Naive thymus-derived CD4-positive, alpha-beta T cell (primary cell): ENCODE measurements at regions not wholly inside any gene's neighbourhood (a gene's known extent, or its start where the extent isn't known, plus 50 kb on each side); places are given as distances from the start of the nearest gene placed in this dataset.
"Not testable (repeated sequence)": the region's sequence is repeated elsewhere in the genome, so short reads cannot be mapped to it uniquely, and the experiment has no call there.

Experiments used
- ATAC-seq: fragments of 150-1000 bp; cut with Tn5 transposase; 2 replicates; pipeline ENCODE4 v1.10.0; 2021; ENCODE audit warnings: mild to moderate bottlenecking, moderate library complexity
- CTCF ChIA-PET: fragments of 350-600 bp; sonication (Branson Sonifier 250); formaldehyde crosslinking; loops from one replicate; lab custom pipeline; 2021; ENCODE audit warnings: antibody characterized with exemption; lab: Charles Lee
- POLR2A ChIA-PET: fragments of 350-600 bp; sonication (Branson Sonifier 250); formaldehyde crosslinking; loops from one replicate; lab custom pipeline; 2021; ENCODE audit warnings: antibody characterized with exemption, inconsistent platforms; lab: Charles Lee
- DNase-seq, 9 donors: peaks; one replicate each; pipeline versions ENCODE4 v3.0.0 to v3.0.0-alpha.2; 2020 to 2022; ENCODE audit warnings: mixed read lengths in 1 of 9
- H3K27ac ChIP-seq: one replicate; pipeline ENCODE4 v1.7.0; 2013; ENCODE audit warnings: mild to moderate bottlenecking, low read depth, low read length, moderate library complexity
- H3K27me3 ChIP-seq, 2 donors: one replicate each; pipeline ENCODE4 v1.7.0; 2013; ENCODE audit warnings: low read length in 2 of 2, mild to moderate bottlenecking in 2 of 2, moderate library complexity in 2 of 2; ENCODE audit not compliant: control insufficient read depth in 2 of 2, insufficient read depth in 2 of 2
- H3K36me3 ChIP-seq, 3 experiments: 1 replicate in 2 of 3; 2 replicates in 1 of 3; pipeline ENCODE4 v1.7.0; 2013; ENCODE audit warnings: low read length in 3 of 3, mild to moderate bottlenecking in 3 of 3, moderate library complexity in 1 of 3; ENCODE audit not compliant: insufficient read depth in 3 of 3, control insufficient read depth in 2 of 3
- H3K4me1 ChIP-seq, 2 donors: one replicate each; pipeline ENCODE4 v1.7.0; 2013; ENCODE audit warnings: low read length in 2 of 2, mild to moderate bottlenecking in 2 of 2, moderate library complexity in 1 of 2; ENCODE audit not compliant: control insufficient read depth in 2 of 2, insufficient read depth in 2 of 2
- H3K4me3 ChIP-seq: 2 replicates; pipeline ENCODE4 v1.7.0; 2013; ENCODE audit warnings: mild to moderate bottlenecking, low read length
- H3K9me3 ChIP-seq, 3 experiments: 1 replicate in 2 of 3; 2 replicates in 1 of 3; pipeline ENCODE4 v1.7.0; 2013; ENCODE audit warnings: low read length in 3 of 3; ENCODE audit not compliant: control insufficient read depth in 2 of 3
- H3K27ac Mint-ChIP-seq, 9 donors: one replicate each; pipeline ENCODE4 v1.8.0; 2020 to 2022; ENCODE audit warnings: mixed read lengths in 9 of 9, mild to moderate bottlenecking in 8 of 9, moderate library complexity in 5 of 9, inconsistent platforms in 2 of 9
- H3K27me3 Mint-ChIP-seq, 5 donors: one replicate each; pipeline ENCODE4 v1.8.0; 2021 to 2022; ENCODE audit warnings: mixed read lengths in 5 of 5, mild to moderate bottlenecking in 1 of 5
- H3K36me3 Mint-ChIP-seq, 5 donors: one replicate each; pipeline ENCODE4 v1.8.0; 2020 to 2022; ENCODE audit warnings: mixed read lengths in 5 of 5, mild to moderate bottlenecking in 3 of 5, inconsistent platforms in 1 of 5
- H3K4me1 Mint-ChIP-seq, 7 donors: one replicate each; pipeline ENCODE4 v1.8.0; 2020 to 2022; ENCODE audit warnings: mixed read lengths in 7 of 7, mild to moderate bottlenecking in 3 of 7, inconsistent platforms in 1 of 7
- H3K4me3 Mint-ChIP-seq, 10 donors: one replicate each; pipeline ENCODE4 v1.8.0; 2020 to 2022; ENCODE audit warnings: mild to moderate bottlenecking in 10 of 10, mixed read lengths in 10 of 10, moderate library complexity in 6 of 10, inconsistent platforms in 2 of 10
- H3K9me3 Mint-ChIP-seq, 11 donors: one replicate each; pipeline ENCODE4 v1.8.0; 2020 to 2022; ENCODE audit warnings: mixed read lengths in 11 of 11, mild to moderate bottlenecking in 4 of 11, inconsistent platforms in 1 of 11, moderate library complexity in 1 of 11
- intact Hi-C, 2 donors: fragments of 100-400 bp; cut with micrococcal nuclease; formaldehyde crosslinking; loops; one replicate each; pipeline ENCODE4 v1.15.1; 2023

DNA sequence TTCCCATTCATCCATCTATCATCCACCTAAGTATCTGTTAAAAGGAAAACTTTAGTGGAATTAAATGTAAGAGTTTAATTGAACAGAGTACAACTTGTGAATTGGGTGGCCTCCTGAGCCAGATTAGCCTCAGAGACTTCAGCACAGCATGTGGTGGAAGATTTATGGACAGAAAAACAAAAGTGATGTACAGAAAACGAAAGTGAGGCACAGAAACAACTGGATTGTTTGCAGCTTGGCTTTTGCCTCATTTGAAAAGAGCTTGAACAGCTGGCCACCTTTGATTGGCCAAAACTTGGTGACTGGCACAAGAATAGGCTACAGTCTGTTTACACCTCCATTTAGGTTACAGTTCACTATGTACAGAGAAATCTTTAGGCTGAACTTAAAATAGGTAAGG lies 1463.4 kb upstream of the CELF2 start:
- no peaks in the 10 kb centered on the region for H3K36me3 ChIP-seq
- H3K27me3 ChIP-seq: no peaks in the 10 kb centered on the region
- Mint-ChIP-seq H3K4me1 (no peaks in the 10 kb centered on the region), H3K4me3 (no peak overlapping the region), H3K9me3 (peaks cover 0 to 7% (median 5%) of the 10 kb centered on the region in 11 donors), H3K27me3 (peaks cover 0 to 20% (median 8%) of the 10 kb centered on the region in 5 donors), H3K27ac (no peak overlapping the region), H3K36me3 (peaks cover 0 to 4% (median 0%) of the 10 kb centered on the region in 5 donors)
- ChIA-PET POLR2A (no interaction called here), CTCF (no interaction called here)
- DNase-seq: no peak
- no peak for ATAC-seq
- H3K9me3 ChIP-seq: no peaks in the 10 kb centered on the region
- H3K27ac ChIP-seq: no peak overlapping the region
- H3K4me3 ChIP-seq: no peak overlapping the region
- intact Hi-C loops: no loop called here
- no peaks in the 10 kb centered on the region for H3K4me1 ChIP-seq

DNA sequence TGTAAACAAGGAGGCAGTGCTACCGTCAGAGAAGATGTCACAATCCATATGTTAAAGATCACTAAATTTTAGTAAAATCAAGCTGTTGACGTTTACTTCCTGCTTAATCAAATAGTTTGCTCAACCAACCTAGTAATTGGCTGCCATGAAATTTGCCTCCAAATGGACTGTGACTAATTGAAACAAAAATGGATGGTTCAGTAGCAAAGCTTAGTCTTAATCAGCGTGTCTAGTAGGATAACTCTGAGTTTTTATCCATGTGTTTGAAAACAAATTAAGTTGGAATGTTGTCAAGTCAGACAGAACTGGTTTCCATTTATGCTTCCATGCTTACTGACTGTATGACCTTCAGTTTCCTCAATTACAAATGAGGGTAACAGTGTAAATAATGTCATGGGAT lies 1456.7 kb upstream of the CELF2 start:
- Mint-ChIP-seq H3K4me1 (no peaks in the 10 kb centered on the region), H3K4me3 (no peak overlapping the region), H3K36me3 (no peaks in the 10 kb centered on the region), H3K9me3 (no peaks in the 10 kb centered on the region), H3K27ac (no peak overlapping the region), H3K27me3 (peaks cover 0 to 7% (median 1%) of the 10 kb centered on the region in 5 donors)
- H3K27me3 ChIP-seq: no peaks in the 10 kb centered on the region
- H3K9me3 ChIP-seq: no peaks in the 10 kb centered on the region
- POLR2A ChIA-PET: no interaction called here
- no peak for DNase-seq
- no peak overlapping the region for H3K4me3 ChIP-seq
- CTCF ChIA-PET: no interaction called here
- intact Hi-C loops: no loop called here
- no peak for ATAC-seq
- H3K4me1 ChIP-seq: no peaks in the 10 kb centered on the region
- H3K27ac ChIP-seq: no peak overlapping the region
- no peaks in the 10 kb centered on the region for H3K36me3 ChIP-seq

DNA sequence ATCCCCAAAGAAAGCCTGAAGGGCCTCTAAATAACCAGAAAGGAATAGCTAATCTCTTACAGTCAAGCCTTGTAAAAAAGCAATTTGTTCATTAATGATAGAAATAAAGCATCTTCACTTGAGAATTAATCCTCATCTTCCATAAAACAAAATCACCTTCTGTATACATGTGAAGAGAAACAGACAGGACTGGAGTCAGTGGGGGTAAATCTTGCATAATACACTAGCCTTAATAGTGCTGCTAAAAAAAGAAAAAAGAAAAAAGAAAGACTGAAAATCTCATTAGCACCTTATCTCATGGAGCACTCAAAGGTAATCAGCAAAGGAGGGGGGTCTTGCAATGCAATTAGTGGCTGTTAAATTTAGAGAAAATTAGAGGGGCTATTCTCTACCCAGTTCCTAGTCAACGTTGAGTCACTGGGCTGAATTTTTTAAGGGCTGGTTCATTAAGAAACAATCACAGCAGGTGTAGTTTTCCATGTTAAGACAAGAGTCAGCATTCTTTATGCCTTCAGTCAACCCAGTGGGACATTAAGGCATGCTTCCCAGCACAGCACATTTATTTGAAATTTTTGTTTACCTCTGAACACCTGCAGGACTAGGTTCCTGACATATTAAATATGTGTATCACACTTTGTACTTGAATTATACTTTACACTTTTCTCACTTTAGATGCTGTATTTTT lies 1455.7 kb upstream of the CELF2 start:
- Histone ChIP-seq H3K27me3 (no peaks in the 10 kb centered on the region), H3K36me3 (no peaks in the 10 kb centered on the region), H3K9me3 (no peaks in the 10 kb centered on the region), H3K4me3 (no peak overlapping the region), H3K4me1 (no peaks in the 10 kb centered on the region), H3K27ac (no peak overlapping the region)
- no peaks in the 10 kb centered on the region for H3K36me3 Mint-ChIP-seq
- CTCF ChIA-PET: no interaction called here
- POLR2A ChIA-PET: no interaction called here
- ATAC-seq (no peak), DNase-seq (no peak)
- no peaks in the 10 kb centered on the region for H3K4me1 Mint-ChIP-seq
- H3K27ac Mint-ChIP-seq: no peak overlapping the region
- intact Hi-C loops: no loop called here
- H3K9me3 Mint-ChIP-seq: peaks cover 0 to 6% (median 0%) of the 10 kb centered on the region in 11 donors
- H3K4me3 Mint-ChIP-seq: no peak overlapping the region
- peaks cover 0 to 11% (median 4%) of the 10 kb centered on the region in 5 donors for H3K27me3 Mint-ChIP-seq

DNA sequence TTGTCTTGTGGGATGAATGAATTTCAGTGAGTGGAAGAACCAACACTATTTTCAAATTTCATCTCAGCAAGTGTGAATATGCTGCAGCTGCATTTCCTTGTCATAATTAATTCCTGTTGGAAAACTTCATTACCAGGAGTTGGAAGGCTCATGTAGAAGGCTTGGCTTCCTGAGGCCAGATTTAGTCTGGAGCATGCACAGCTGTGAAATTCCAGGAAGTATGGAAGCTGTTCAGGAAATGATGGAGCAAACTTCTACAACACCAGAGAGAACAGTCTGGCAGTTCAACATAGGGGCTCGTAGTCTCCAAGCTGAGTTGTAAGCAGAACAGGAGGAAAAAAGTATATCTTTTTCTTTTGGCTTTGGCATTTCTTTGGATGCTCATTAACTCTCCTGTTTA lies 1439.9 kb upstream of the CELF2 start:
- ATAC-seq (no peak), DNase-seq (no peak)
- H3K36me3 ChIP-seq: no peaks in the 10 kb centered on the region
- intact Hi-C loops: no loop called here
- Mint-ChIP-seq H3K4me1 (no peaks in the 10 kb centered on the region), H3K27ac (no peak overlapping the region), H3K27me3 (peaks cover 0 to 15% (median 6%) of the 10 kb centered on the region in 5 donors), H3K9me3 (peaks cover 0 to 2% (median 0%) of the 10 kb centered on the region in 11 donors), H3K4me3 (no peak overlapping the region), H3K36me3 (no peaks in the 10 kb centered on the region)
- H3K4me1 ChIP-seq: no peaks in the 10 kb centered on the region
- no peaks in the 10 kb centered on the region for H3K27me3 ChIP-seq
- ChIA-PET POLR2A (no interaction called here), CTCF (no interaction called here)
- H3K9me3 ChIP-seq: no peaks in the 10 kb centered on the region
- no peak overlapping the region for H3K4me3 ChIP-seq
- H3K27ac ChIP-seq: no peak overlapping the region

DNA sequence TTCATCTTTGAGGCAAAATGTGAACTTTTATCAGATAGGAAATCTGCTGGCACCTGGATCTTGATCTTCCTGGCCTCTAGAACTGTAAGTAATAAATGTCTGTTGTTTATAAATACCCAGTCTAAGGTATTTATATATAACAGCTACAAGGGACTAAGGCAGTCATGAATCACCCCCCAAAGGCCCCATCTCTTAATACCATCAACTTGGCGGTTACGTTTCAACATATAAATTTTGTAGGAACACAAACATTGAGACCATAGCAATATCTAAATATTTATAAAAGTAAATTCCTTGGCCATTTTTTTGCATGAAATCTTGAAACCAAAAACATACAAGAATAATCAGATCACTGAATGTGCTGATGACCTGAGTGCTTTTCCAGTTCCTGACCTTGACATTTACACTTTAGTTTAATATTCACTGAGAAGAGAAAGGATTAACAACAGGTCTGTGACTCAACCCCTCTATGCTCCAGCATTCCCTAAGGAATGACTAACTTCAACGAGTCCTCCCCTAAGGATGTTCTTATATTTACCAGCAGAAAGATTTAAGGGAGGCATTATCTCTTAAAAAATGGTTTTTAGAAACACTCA lies 1438.5 kb upstream of the CELF2 start:
- CTCF ChIA-PET: interaction anchor here (0.7 kb wide), 1 partner anchor 1884 kb away, joined by 3 read pairs; no protein-coding TSS in a partner anchor
- peaks cover 0 to 11% (median 2%) of the 10 kb centered on the region in 5 donors for H3K27me3 Mint-ChIP-seq

DNA sequence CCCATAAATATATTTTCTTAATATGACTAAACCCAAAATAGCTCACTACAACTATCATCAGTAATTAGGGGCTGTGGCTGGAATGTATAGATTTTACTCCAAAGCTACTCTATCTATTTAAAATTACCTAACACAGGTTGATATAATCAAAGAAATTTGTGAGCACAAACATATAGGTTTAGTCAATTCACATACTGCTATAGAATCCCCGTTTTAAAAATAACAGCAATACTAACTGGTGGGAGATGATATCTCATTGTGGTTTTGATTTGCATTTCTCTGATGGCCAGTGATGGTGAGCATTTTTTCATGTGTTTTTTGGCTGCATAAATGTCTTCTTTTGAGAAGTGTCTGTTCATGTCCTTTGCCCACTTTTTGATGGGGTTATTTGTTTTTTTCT lies 1434.9 kb upstream of the CELF2 start:
- H3K4me3 Mint-ChIP-seq, H3K9me3 Mint-ChIP-seq, H3K27ac Mint-ChIP-seq, H3K27ac ChIP-seq, CTCF ChIA-PET, H3K36me3 ChIP-seq, ATAC-seq, H3K27me3 ChIP-seq, H3K36me3 Mint-ChIP-seq, H3K4me3 ChIP-seq, DNase-seq, intact Hi-C loops, H3K9me3 ChIP-seq, H3K4me1 Mint-ChIP-seq, H3K4me1 ChIP-seq: not testable (repeated sequence)
- POLR2A ChIA-PET: interaction anchor here (0.6 kb wide), 1 partner anchor 83 kb away, joined by 3 read pairs; no protein-coding TSS in a partner anchor
- peaks cover 0 to 11% (median 0%) of the 10 kb centered on the region in 5 donors for H3K27me3 Mint-ChIP-seq

More for the DNA sequence above, 1438.5 kb upstream of the CELF2 start:
- peaks cover 0 to 2% (median 0%) of the 10 kb centered on the region in 11 donors for H3K9me3 Mint-ChIP-seq
- Histone ChIP-seq H3K27me3 (no peaks in the 10 kb centered on the region), H3K4me3 (no peak overlapping the region), H3K36me3 (no peaks in the 10 kb centered on the region), H3K4me1 (no peaks in the 10 kb centered on the region), H3K9me3 (no peaks in the 10 kb centered on the region), H3K27ac (no peak overlapping the region)
- POLR2A ChIA-PET: no interaction called here
- H3K4me1 Mint-ChIP-seq: no peaks in the 10 kb centered on the region
- H3K36me3 Mint-ChIP-seq: no peaks in the 10 kb centered on the region
- H3K4me3 Mint-ChIP-seq: no peak overlapping the region
- no peak overlapping the region for H3K27ac Mint-ChIP-seq
- ATAC-seq (no peak), DNase-seq (no peak)
- intact Hi-C loops: no loop called here
